Mesothelial cell of epicardium (in vitro differentiated cells): ENCODE measurements at regions not wholly inside any gene's neighbourhood (a gene's known extent, or its start where the extent isn't known, plus 50 kb on each side); places are given as distances from the start of the nearest gene placed in this dataset.
"Not testable (repeated sequence)": the region's sequence is repeated elsewhere in the genome, so short reads cannot be mapped to it uniquely, and the experiment has no call there.

Source experiments
- DNase-seq, 2 experiments: peaks; one replicate each; pipeline ENCODE4 v3.0.0; 2021; ENCODE audit warnings: low spot score in 2 of 2; ENCODE audit not compliant: unreplicated experiment in 2 of 2
- H3K27ac Mint-ChIP-seq: 2 replicates; pipeline ENCODE4 v1.8.0; 2021; ENCODE audit warnings: mixed read lengths
- H3K27me3 Mint-ChIP-seq: 2 replicates; pipeline ENCODE4 v1.8.0; 2021; ENCODE audit warnings: low read depth, mixed read lengths
- H3K36me3 Mint-ChIP-seq: 2 replicates; pipeline ENCODE4 v1.8.0; 2021; ENCODE audit warnings: mixed read lengths
- H3K4me1 Mint-ChIP-seq: 2 replicates; pipeline ENCODE4 v1.8.0; 2021; ENCODE audit warnings: mixed read lengths
- H3K4me3 Mint-ChIP-seq: 2 replicates; pipeline ENCODE4 v1.8.0; 2021; ENCODE audit warnings: mild to moderate bottlenecking, moderate library complexity, mixed read lengths
- H3K9me3 Mint-ChIP-seq: 2 replicates; pipeline ENCODE4 v1.8.0; 2021; ENCODE audit warnings: mixed read lengths
- TF ChIP-seq, protein P1 (sequence below): fragments of 200-600 bp; sonication (generic); IDR thresholded peaks from one replicate; pipeline ENCODE4 v1.5.0; 2021; ENCODE audit warnings: antibody characterized with exemption; ENCODE audit not compliant: unreplicated experiment

- Mint-ChIP-seq H3K36me3 (no peaks in the 10 kb centered on the region), H3K27me3 (no peaks in the 10 kb centered on the region), H3K4me1 (peaks cover 37% of the 10 kb centered on the region), H3K9me3 (no peaks in the 10 kb centered on the region), H3K4me3 (no peak overlapping the region), H3K27ac (peak overlapping the region; percentile 80)
- TF ChIP-seq, protein P1, sequence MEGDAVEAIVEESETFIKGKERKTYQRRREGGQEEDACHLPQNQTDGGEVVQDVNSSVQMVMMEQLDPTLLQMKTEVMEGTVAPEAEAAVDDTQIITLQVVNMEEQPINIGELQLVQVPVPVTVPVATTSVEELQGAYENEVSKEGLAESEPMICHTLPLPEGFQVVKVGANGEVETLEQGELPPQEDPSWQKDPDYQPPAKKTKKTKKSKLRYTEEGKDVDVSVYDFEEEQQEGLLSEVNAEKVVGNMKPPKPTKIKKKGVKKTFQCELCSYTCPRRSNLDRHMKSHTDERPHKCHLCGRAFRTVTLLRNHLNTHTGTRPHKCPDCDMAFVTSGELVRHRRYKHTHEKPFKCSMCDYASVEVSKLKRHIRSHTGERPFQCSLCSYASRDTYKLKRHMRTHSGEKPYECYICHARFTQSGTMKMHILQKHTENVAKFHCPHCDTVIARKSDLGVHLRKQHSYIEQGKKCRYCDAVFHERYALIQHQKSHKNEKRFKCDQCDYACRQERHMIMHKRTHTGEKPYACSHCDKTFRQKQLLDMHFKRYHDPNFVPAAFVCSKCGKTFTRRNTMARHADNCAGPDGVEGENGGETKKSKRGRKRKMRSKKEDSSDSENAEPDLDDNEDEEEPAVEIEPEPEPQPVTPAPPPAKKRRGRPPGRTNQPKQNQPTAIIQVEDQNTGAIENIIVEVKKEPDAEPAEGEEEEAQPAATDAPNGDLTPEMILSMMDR = no peak
- no peak for DNase-seq
Observed at GRCh38 chr10:44259090-44259874, 125.6 kb downstream of the CXCL12 start.

DNA sequence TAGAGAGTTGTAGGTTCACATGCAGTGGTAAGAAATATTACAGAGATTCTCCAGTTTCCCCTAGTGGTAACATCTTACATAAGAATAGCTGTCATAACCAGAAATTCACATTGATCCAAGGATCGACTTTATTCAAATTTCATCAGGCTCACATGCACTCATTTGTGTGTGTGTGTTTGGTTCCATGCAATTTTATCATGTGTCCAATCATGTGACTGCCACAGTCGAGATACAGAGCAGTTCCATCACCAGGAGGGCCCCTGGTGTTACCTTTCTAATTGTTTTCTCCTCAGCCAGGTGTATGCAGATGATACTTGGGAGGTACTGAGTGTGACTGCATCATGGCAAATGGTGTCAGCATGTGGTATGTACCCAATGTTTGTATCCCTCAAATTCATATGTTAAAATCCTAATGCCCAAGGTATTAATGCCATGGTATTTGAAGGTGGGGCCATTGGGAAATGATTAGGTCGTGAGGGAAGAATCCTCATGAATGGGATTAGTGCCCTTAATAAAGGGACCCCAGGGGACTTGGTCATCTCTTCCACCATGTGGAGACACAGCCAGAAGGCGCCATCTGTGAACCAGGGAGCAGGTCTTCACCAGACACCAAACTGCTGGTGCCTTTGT is 126.3 kb downstream of the CXCL12 start:
- TF ChIP-seq, protein P1 = peak; percentile 28
- H3K4me1 Mint-ChIP-seq = peaks cover 40% of the 10 kb centered on the region
- peak overlapping the region; percentile 80 for H3K27ac Mint-ChIP-seq
- no peak for DNase-seq
- no peaks in the 10 kb centered on the region for H3K9me3 Mint-ChIP-seq
- H3K36me3 Mint-ChIP-seq = no peaks in the 10 kb centered on the region
- H3K27me3 Mint-ChIP-seq = no peaks in the 10 kb centered on the region
- H3K4me3 Mint-ChIP-seq = no peak overlapping the region

- Mint-ChIP-seq H3K4me3 (no peak overlapping the region), H3K27me3 (no peaks in the 10 kb centered on the region), H3K27ac (no peak overlapping the region), H3K4me1 (peaks cover 45% of the 10 kb centered on the region), H3K9me3 (no peaks in the 10 kb centered on the region), H3K36me3 (no peaks in the 10 kb centered on the region)
- TF ChIP-seq, protein P1 = no peak
- DNase-seq = no peak
Observed at GRCh38 chr10:44258019-44258418, 126.9 kb downstream of the CXCL12 start.

- Mint-ChIP-seq H3K4me3 (no peak overlapping the region), H3K36me3 (no peaks in the 10 kb centered on the region), H3K4me1 (peaks cover 19% of the 10 kb centered on the region), H3K27me3 (no peaks in the 10 kb centered on the region), H3K27ac (peak overlapping the region; percentile 21), H3K9me3 (peaks cover 3% of the 10 kb centered on the region)
- TF ChIP-seq, protein P1 = no peak
- no peak for DNase-seq
Observed at GRCh38 chr10:44253769-44254462, 131.0 kb downstream of the CXCL12 start.

- peaks cover 13% of the 10 kb centered on the region for H3K4me1 Mint-ChIP-seq
- H3K36me3 Mint-ChIP-seq, H3K27ac Mint-ChIP-seq, H3K4me3 Mint-ChIP-seq, H3K9me3 Mint-ChIP-seq, DNase-seq, H3K27me3 Mint-ChIP-seq: not testable (repeated sequence)
Observed at GRCh38 chr10:44252631-44253030, 132.3 kb downstream of the CXCL12 start.

- not testable (repeated sequence) for H3K27me3 Mint-ChIP-seq, H3K27ac Mint-ChIP-seq, H3K4me3 Mint-ChIP-seq, DNase-seq, H3K36me3 Mint-ChIP-seq
- H3K9me3 Mint-ChIP-seq = peaks cover 21% of the 10 kb centered on the region
- H3K4me1 Mint-ChIP-seq = peaks cover 11% of the 10 kb centered on the region
Observed at GRCh38 chr10:44249933-44250332, 135.0 kb downstream of the CXCL12 start.
